GM18867 (cell line): ENCODE measurements at regions not wholly inside any gene's neighbourhood (a gene's known extent, or its start where the extent isn't known, plus 50 kb on each side); places are given as distances from the start of the nearest gene placed in this dataset.
"Not testable (repeated sequence)": the region's sequence is repeated elsewhere in the genome, so short reads cannot be mapped to it uniquely, and the experiment has no call there.

ENCODE experiments used
- ATAC-seq: cut with Tn5 transposase; IDR thresholded peaks from one replicate; pipeline ENCODE4 v1.9.1; 2021; ENCODE audit warnings: mild to moderate bottlenecking, moderate library complexity; ENCODE audit not compliant: unreplicated experiment

- ATAC-seq: no peak
Measured at GRCh38 chr18:35868915-35869314, 103.6 kb upstream of the RMP24 start.

- no peak for ATAC-seq
Measured at GRCh38 chr18:35871337-35871736, 101.1 kb upstream of the RMP24 start.

GRCh38 chr18:35875566-35875965 is 96.9 kb upstream of the RMP24 start:
- no peak for ATAC-seq

GRCh38 chr18:35876243-35876642 is 96.2 kb upstream of the RMP24 start:
- no peak for ATAC-seq

GRCh38 chr18:35880788-35881455 is 91.6 kb upstream of the RMP24 start:
- no peak for ATAC-seq

- no peak for ATAC-seq
Measured at GRCh38 chr18:35888329-35888728, 84.2 kb upstream of the RMP24 start.

GRCh38 chr18:35889677-35890076 is 82.8 kb upstream of the RMP24 start:
- no peak for ATAC-seq

- no peak for ATAC-seq
Measured at GRCh38 chr18:35890323-35890722, 82.2 kb upstream of the RMP24 start.

GRCh38 chr18:35892118-35892517 is 80.4 kb upstream of the RMP24 start:
- ATAC-seq: no peak

- not testable (repeated sequence) for ATAC-seq
Measured at GRCh38 chr18:35897481-35897880, 75.0 kb upstream of the RMP24 start.

- no peak for ATAC-seq
Measured at GRCh38 chr18:35904389-35905037, 68.0 kb upstream of the RMP24 start.

GRCh38 chr18:35905436-35905835 is 67.0 kb upstream of the RMP24 start:
- no peak for ATAC-seq

- not testable (repeated sequence) for ATAC-seq
Measured at GRCh38 chr18:35906291-35906690, 66.2 kb upstream of the RMP24 start.

GRCh38 chr18:35910327-35910726 is 62.2 kb upstream of the RMP24 start:
- no peak for ATAC-seq

GRCh38 chr18:35912332-35912731 is 60.1 kb upstream of the RMP24 start:
- ATAC-seq: no peak

- no peak for ATAC-seq
Measured at GRCh38 chr18:35915056-35915455, 57.4 kb upstream of the RMP24 start.

GRCh38 chr18:35917043-35917442 is 55.4 kb upstream of the RMP24 start:
- no peak for ATAC-seq

GRCh38 chr18:35918564-35918963 is 53.9 kb upstream of the RMP24 start:
- ATAC-seq: no peak

- ATAC-seq: no peak
Measured at GRCh38 chr18:35919179-35919578, 53.3 kb upstream of the RMP24 start.

- no peak for ATAC-seq
Measured at GRCh38 chr18:35920623-35921022, 51.9 kb upstream of the RMP24 start.
